Osteocyte (in vitro differentiated cells): ENCODE measurements at regions not wholly inside any gene's neighbourhood (a gene's known extent, or its start where the extent isn't known, plus 50 kb on each side); places are given as distances from the start of the nearest gene placed in this dataset.

Experiments
- DNase-seq: peaks from one replicate; pipeline ENCODE4 v3.0.0; 2021; ENCODE audit warnings: mixed read lengths; ENCODE audit not compliant: unreplicated experiment; ENCODE audit errors: extremely low spot score
- H3K27ac Mint-ChIP-seq: one replicate; pipeline ENCODE4 v1.8.0; 2021; ENCODE audit warnings: mild to moderate bottlenecking, mixed read lengths; ENCODE audit not compliant: unreplicated experiment
- H3K27me3 Mint-ChIP-seq: one replicate; pipeline ENCODE4 v1.8.0; 2021; ENCODE audit warnings: mixed read lengths; ENCODE audit not compliant: unreplicated experiment
- H3K36me3 Mint-ChIP-seq: one replicate; pipeline ENCODE4 v1.8.0; 2021; ENCODE audit warnings: mixed read lengths; ENCODE audit not compliant: unreplicated experiment
- H3K4me1 Mint-ChIP-seq: one replicate; pipeline ENCODE4 v1.8.0; 2021; ENCODE audit warnings: mixed read lengths; ENCODE audit not compliant: unreplicated experiment
- H3K4me3 Mint-ChIP-seq: one replicate; pipeline ENCODE4 v1.8.0; 2021; ENCODE audit warnings: mild to moderate bottlenecking, moderate library complexity, mixed read lengths; ENCODE audit not compliant: unreplicated experiment
- H3K9me3 Mint-ChIP-seq: one replicate; pipeline ENCODE4 v1.8.0; 2021; ENCODE audit warnings: mixed read lengths; ENCODE audit not compliant: unreplicated experiment
- CTCF ChIP-seq: fragments of 200-600 bp; sonication (generic); IDR thresholded peaks from 2 replicates; pipeline ENCODE4 v1.5.0; 2021; ENCODE audit warnings: antibody characterized with exemption, mild to moderate bottlenecking, moderate library complexity

GRCh38 chr6:96276305-96276704 is 245.3 kb upstream of the UFL1 start:
- Mint-ChIP-seq H3K4me1 (no peaks in the 10 kb centered on the region), H3K9me3 (peaks cover 12% of the 10 kb centered on the region), H3K27ac (no peak overlapping the region), H3K36me3 (no peaks in the 10 kb centered on the region), H3K4me3 (no peak overlapping the region), H3K27me3 (no peaks in the 10 kb centered on the region)
- no peak for TF ChIP-seq CTCF
- no peak for DNase-seq

- no peaks in the 10 kb centered on the region for H3K27me3 Mint-ChIP-seq
- DNase-seq: no peak
- H3K4me3 Mint-ChIP-seq: no peak overlapping the region
- H3K4me1 Mint-ChIP-seq: no peaks in the 10 kb centered on the region
- peaks cover 12% of the 10 kb centered on the region for H3K9me3 Mint-ChIP-seq
- TF ChIP-seq CTCF: no peak
- no peak overlapping the region for H3K27ac Mint-ChIP-seq
- no peaks in the 10 kb centered on the region for H3K36me3 Mint-ChIP-seq
These were observed 244.8 kb upstream of the UFL1 start for GRCh38 chr6:96276856-96277255.

GRCh38 chr6:96279084-96279483 is 242.5 kb upstream of the UFL1 start:
- H3K27me3 Mint-ChIP-seq: no peaks in the 10 kb centered on the region
- no peak overlapping the region for H3K27ac Mint-ChIP-seq
- no peak for TF ChIP-seq CTCF
- H3K4me3 Mint-ChIP-seq: no peak overlapping the region
- no peak for DNase-seq
- H3K36me3 Mint-ChIP-seq: no peaks in the 10 kb centered on the region
- H3K9me3 Mint-ChIP-seq: no peaks in the 10 kb centered on the region
- H3K4me1 Mint-ChIP-seq: no peaks in the 10 kb centered on the region

GRCh38 chr6:96286503-96286902 is 235.1 kb upstream of the UFL1 start:
- no peak for DNase-seq
- H3K4me1 Mint-ChIP-seq: no peaks in the 10 kb centered on the region
- H3K36me3 Mint-ChIP-seq: no peaks in the 10 kb centered on the region
- H3K27ac Mint-ChIP-seq: no peak overlapping the region
- H3K4me3 Mint-ChIP-seq: no peak overlapping the region
- no peak for TF ChIP-seq CTCF
- no peaks in the 10 kb centered on the region for H3K27me3 Mint-ChIP-seq
- H3K9me3 Mint-ChIP-seq: no peaks in the 10 kb centered on the region

GRCh38 chr6:96299525-96299924 is 222.1 kb upstream of the UFL1 start:
- Mint-ChIP-seq H3K4me3 (no peak overlapping the region), H3K4me1 (no peaks in the 10 kb centered on the region), H3K27me3 (no peaks in the 10 kb centered on the region), H3K9me3 (peaks cover 10% of the 10 kb centered on the region), H3K27ac (no peak overlapping the region), H3K36me3 (no peaks in the 10 kb centered on the region)
- no peak for DNase-seq
- no peak for TF ChIP-seq CTCF
